ENCODE measurements at regions not wholly inside any gene's neighbourhood (a gene's known extent, or its start where the extent isn't known, plus 50 kb on each side); places are given as distances from the start of the nearest gene placed in this dataset.

- H3K27ac ChIP-seq (ENCODE audit: low read depth, low read length), result no peak overlapping the region
- no peaks in the 10 kb centered on the region for H3K27me3 ChIP-seq (ENCODE audit: control insufficient read depth, insufficient read depth, low read length)
- H3K4me3 ChIP-seq (ENCODE audit: low read depth, low read length), result no peak overlapping the region
- no peak for TF ChIP-seq CTCF (IDR thresholded peaks at IDR 0.05; ENCODE audit: low read depth, low read length)
- ChIA-PET POLR2A (no interaction called here), CTCF (interaction anchor here (1.0 kb wide), 1 partner anchor 28 kb away, joined by 3 read pairs; no protein-coding TSS in a partner anchor)
- DNase-seq (ENCODE audit: low read depth, low spot score), result no peak
- H3K9me3 ChIP-seq (ENCODE audit: control insufficient read depth, insufficient read depth, low read length), result no peaks in the 10 kb centered on the region
Measured at GRCh38 chr12:31210104-31210503, 115.8 kb downstream of the SINHCAF start.

GRCh38 chr12:31210541-31210940 is 115.4 kb downstream of the SINHCAF start:
- Histone ChIP-seq H3K27me3 (ENCODE audit: control insufficient read depth, insufficient read depth, low read length) (peaks cover under 1% of the 10 kb centered on the region), H3K27ac (ENCODE audit: low read depth, low read length) (no peak overlapping the region), H3K4me3 (ENCODE audit: low read depth, low read length) (no peak overlapping the region), H3K9me3 (ENCODE audit: control insufficient read depth, insufficient read depth, low read length) (no peaks in the 10 kb centered on the region)
- no peak for TF ChIP-seq CTCF (IDR thresholded peaks at IDR 0.05; ENCODE audit: low read depth, low read length)
- DNase-seq (ENCODE audit: low read depth, low spot score), result no peak
- ChIA-PET CTCF (interaction anchor here (0.7 to 1.0 kb wide), 2 partner anchors 28 to 260 kb away, joined by 3 read pairs; no protein-coding TSS in a partner anchor), POLR2A (no interaction called here)

GRCh38 chr12:31214626-31215517 is 111.1 kb downstream of the SINHCAF start:
- Histone ChIP-seq H3K27ac (ENCODE audit: low read depth, low read length) (no peak overlapping the region), H3K4me3 (ENCODE audit: low read depth, low read length) (no peak overlapping the region), H3K9me3 (ENCODE audit: control insufficient read depth, insufficient read depth, low read length) (no peaks in the 10 kb centered on the region), H3K27me3 (ENCODE audit: control insufficient read depth, insufficient read depth, low read length) (peaks cover 15% of the 10 kb centered on the region)
- CTCF ChIA-PET, result no interaction called here
- POLR2A ChIA-PET, result no interaction called here
- DNase-seq (ENCODE audit: low read depth, low spot score), result no peak
- TF ChIP-seq CTCF (IDR thresholded peaks at IDR 0.05; ENCODE audit: low read depth, low read length), result no peak

GRCh38 chr12:31215518-31216232 is 110.3 kb downstream of the SINHCAF start:
- no peak for DNase-seq (ENCODE audit: low read depth, low spot score)
- H3K4me3 ChIP-seq (ENCODE audit: low read depth, low read length), result no peak overlapping the region
- H3K9me3 ChIP-seq (ENCODE audit: control insufficient read depth, insufficient read depth, low read length), result no peaks in the 10 kb centered on the region
- no peak overlapping the region for H3K27ac ChIP-seq (ENCODE audit: low read depth, low read length)
- peaks cover 15% of the 10 kb centered on the region for H3K27me3 ChIP-seq (ENCODE audit: control insufficient read depth, insufficient read depth, low read length)
- no peak for TF ChIP-seq CTCF (IDR thresholded peaks at IDR 0.05; ENCODE audit: low read depth, low read length)
- ChIA-PET POLR2A (no interaction called here), CTCF (no interaction called here)

- ChIA-PET CTCF (no interaction called here), POLR2A (no interaction called here)
- no peak overlapping the region for H3K27ac ChIP-seq (ENCODE audit: low read depth, low read length)
- no peak for DNase-seq (ENCODE audit: low read depth, low spot score)
- no peak for TF ChIP-seq CTCF (IDR thresholded peaks at IDR 0.05; ENCODE audit: low read depth, low read length)
- peaks cover 19% of the 10 kb centered on the region for H3K27me3 ChIP-seq (ENCODE audit: control insufficient read depth, insufficient read depth, low read length)
- no peaks in the 10 kb centered on the region for H3K9me3 ChIP-seq (ENCODE audit: control insufficient read depth, insufficient read depth, low read length)
- H3K4me3 ChIP-seq (ENCODE audit: low read depth, low read length), result no peak overlapping the region
Measured at GRCh38 chr12:31216479-31216878, 109.5 kb downstream of the SINHCAF start.
